ENCODE measurements at regions not wholly inside any gene's neighbourhood (a gene's known extent, or its start where the extent isn't known, plus 50 kb on each side); places are given as distances from the start of the nearest gene placed in this dataset.
A peak's percentile ranks its signal among the peaks of the same experiment; 100 is the strongest.
"Not testable (repeated sequence)": the region's sequence is repeated elsewhere in the genome, so short reads cannot be mapped to it uniquely, and the experiment has no call there.

DNA sequence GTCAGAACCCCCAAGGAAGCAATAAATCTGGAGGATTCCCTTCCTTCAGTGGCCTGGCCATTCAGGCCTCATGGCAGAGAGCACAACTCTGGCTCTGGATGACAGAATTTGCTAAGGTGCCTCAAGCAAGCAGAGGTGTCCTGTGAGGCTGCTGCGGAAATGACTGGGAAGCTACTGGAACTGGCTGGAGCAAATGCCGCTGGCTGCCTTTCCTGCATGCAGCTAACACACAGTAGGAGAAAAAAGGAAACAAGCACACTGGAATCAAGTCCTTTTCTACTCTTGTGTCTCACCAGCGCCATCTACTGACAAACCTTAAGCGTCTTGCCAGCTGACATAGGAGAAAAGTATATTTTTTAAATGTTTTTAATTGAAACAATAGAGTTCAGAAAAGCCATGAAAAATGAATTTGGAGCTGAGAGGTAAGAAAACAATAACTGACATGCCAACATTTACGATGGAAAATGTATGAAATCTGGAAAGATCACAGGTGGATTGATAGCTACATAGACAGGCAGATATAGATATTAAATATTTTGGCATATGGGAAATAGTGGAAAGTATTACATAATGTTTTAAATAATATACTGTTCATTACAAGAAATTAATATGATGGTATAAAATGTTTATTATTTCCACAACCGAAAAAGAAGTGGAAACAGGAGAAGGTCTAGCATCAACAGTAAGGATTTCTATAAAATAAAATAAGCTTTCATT is 951.6 kb downstream of the ANKRD7 start:
- peak; percentile 48 for DNase-seq

DNA sequence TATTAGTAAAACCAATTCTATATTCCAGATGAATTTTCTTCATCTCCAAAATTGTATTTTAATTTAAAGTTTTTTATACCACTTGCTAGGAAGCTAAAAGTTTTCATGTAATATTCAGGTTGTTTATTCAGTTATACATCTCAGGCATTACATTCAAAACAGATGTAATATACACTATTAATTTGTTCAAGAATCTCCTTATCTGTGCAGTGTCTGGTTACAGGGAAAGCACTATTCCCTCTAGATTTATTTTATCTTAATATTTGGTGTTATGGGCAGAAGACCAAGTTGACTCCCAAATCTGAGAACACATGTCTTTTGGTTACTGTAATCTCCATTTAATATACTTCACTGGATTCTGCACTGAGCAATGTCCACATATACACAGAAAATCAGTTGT is 953.4 kb downstream of the ANKRD7 start:
- DNase-seq, result no peak

DNA sequence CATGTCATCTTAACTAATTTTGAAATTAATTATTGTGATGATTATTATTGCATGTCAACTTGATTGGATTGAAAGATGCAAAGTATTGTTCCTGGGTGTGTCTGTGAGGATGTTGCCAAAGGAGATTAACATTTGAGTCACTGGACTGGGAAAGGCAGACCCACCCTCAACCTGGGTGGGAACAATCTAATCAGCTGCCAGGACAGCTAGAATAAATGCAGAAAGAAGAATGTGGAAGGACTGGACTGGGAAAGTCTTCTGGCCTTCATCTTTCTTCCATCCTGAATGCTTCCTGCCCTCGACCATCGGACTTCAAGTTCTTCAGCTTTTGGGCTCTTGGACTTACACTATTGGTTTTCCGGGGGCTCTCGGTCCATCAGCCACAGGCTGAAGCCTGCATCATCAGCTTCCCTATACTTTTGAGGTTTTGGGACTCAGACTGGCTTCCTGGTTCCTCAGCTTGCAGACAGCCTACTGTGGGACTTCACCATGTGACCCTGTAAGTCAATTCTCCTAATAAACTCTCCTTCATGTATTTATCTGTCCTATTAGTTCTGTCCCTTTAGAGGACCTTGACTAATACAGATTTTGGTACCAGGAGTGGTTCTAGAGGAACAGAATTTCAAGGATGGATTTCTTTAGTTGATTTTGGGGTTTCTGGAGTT is 959.8 kb downstream of the ANKRD7 start:
- DNase-seq, result no peak

DNA sequence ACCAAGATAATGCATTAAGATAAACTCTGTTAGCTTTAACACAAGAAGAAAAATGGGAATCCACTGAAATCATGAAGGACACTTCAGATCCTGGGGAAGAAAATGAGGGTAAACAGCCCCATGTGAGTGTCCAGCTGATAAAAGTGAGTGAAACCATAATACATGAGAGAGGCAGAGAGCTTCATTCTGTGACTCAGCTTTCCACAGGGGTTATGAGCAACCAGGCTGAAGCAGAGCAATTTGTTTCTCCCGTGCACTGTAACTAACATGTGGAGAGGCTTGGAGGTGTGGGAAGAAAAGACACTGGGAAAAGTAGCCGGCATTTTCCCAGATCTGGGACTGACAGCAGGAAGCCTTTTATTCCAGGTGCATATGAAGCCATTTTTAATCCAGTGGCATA is 971.7 kb downstream of the ANKRD7 start:
- no peak for DNase-seq

GRCh38 chr7:119197172-119197876 is 972.8 kb downstream of the ANKRD7 start:
- no peak for DNase-seq

DNA sequence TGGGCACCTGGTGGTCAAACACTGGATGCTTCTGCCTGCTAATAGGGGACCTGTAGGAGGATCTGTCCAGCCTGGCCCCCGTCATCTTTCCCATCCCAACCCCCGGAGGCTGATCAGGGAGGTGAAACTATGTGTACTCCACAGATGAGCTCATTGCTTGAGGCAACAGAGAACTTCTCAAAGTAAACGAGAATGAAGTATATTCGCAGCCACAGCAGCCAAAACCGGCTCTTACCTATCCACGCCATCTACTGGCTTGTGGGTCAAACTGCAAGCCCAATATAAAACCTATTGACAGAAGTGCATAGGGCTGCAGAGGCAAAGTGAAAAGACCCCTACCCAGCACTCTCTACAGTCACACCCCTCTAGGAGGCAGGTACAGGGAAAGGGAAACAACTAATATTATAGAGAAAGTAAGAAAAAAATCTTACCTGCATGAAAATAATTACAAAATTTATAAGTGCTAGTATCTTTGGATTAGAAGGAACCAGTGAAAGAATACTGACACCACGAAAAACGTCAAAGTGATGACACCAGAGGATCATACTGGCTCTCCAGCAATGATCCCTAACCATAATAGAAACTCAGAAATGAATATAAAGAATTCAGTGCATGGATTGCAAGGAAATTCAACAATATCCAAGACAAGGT is 973.5 kb downstream of the ANKRD7 start:
- DNase-seq, result peak; percentile 37

DNA sequence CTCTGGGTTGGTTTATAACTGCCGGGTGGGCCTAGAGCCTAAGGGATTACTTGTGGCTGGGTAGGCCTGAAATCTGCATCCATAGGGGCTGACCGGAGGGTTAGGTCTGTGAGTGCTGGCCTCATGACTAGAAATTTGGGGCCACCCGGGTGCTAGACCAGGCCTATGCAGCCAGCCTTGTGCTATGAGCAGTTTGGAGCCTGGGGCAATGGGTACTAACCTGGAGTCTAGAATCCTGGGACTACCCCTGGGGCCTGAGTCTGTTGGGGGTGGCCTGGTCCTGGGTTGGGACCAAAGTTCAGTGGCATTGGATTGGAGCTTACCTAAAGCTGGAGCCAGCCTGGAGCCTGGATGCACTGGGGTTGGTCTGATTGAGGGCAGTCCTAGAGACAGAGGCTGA is 995.2 kb downstream of the ANKRD7 start:
- no peak for DNase-seq

- no peak for DNase-seq
Observed at GRCh38 chr7:119223930-119224329, 999.4 kb downstream of the ANKRD7 start.

GRCh38 chr7:119228482-119228881 is 1004.0 kb downstream of the ANKRD7 start:
- DNase-seq, result no peak

- DNase-seq, result no peak
Observed at GRCh38 chr7:119232091-119232490, 1007.6 kb downstream of the ANKRD7 start.

- no peak for DNase-seq
Observed at GRCh38 chr7:119233015-119233414, 1008.5 kb downstream of the ANKRD7 start.

DNA sequence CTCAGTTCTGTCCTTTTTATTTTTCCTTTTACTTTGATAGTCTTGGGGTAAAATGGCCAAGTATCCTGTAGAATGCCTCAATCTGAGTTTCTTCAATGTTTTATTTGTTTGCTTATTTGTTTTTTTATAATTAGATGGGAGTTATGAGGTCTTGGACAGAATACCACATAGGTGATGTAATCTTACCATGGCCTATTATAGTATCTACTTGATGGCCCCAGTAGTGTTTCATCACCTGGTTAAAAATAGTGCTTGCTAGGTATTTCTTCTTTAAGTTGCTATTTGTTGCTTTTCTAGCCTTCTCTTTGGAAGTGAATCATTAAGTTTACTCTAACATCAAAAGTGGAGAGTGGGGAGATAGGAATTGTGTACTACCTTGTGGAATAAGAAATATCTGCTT is 1020.0 kb upstream of the KCND2 start:
- no peak for DNase-seq

- no peak for DNase-seq
Observed at GRCh38 chr7:119254742-119255141, 1018.2 kb upstream of the KCND2 start.

DNA sequence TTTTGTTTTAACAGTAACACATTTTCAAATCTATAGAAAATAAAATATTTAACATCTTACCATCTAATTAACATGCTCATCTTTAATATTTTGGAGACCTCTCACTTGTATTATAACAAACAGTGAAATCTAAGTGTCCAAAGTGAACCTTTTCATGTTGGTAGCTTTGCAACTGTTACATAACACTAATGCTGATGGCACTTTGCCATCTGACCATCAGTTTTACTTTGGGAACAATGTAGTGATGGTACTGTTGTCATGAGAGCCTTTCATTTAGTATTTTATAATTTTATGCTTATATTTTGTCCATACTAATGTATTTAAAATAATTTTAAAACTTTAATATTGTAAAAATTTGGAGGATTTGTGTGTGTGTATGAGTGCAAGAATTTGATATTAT is 1017.0 kb upstream of the KCND2 start:
- DNase-seq, result no peak

DNA sequence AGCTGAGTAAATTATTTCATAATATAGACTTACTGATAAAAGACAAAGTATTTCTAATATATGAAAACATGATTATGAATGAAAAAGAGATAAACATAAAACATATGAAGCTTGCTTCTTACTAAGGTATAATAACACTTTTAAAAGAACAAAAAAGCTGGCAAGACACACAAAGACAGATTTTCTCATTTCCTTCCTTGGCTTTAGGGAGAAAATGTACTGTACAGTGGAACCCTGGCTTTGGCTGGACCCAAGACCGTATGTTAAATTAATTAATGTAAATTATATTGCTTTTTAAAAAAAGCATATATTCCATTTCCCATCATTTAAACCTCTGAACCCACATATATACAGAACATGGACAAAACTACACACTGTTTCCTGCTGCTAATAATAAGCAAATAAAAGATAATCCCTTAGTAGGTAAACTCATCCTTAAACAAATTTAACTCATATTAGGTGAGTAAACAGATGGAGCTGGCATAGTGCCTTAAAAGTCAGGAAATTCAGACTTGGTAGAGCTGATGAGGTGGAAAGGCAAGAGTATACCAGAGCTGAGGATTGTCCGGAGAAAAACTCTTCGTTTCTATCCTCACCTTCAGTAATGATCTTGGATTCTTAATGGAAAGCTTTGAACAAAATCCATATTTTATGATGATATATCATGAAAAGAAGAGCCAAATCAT is 1016.4 kb upstream of the KCND2 start:
- peak; percentile 35 for DNase-seq

GRCh38 chr7:119266790-119267189 is 1006.2 kb upstream of the KCND2 start:
- not testable (repeated sequence) for DNase-seq

- peak; percentile 63 for DNase-seq
Observed at GRCh38 chr7:119270045-119270464, 1002.9 kb upstream of the KCND2 start.

DNA sequence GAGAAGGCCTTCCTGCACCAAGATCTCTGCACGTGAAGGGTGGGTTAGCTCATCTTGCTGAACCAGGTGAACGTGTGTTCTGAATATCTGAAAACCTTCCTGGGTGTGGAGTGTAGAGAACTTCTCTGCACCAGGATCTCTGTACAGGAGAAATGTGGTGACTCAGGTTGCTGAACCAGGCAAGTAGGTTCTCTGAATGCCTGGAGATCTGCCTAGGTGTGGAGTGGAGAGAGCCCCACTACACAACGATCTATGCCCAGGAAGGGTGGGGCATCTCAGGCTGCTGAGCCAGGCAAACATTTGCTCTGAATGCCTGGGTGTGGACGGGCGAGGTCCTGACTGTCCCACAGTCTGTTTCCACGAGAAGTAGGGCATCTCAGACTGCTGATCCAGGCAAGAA is 1002.3 kb upstream of the KCND2 start:
- DNase-seq, result no peak

GRCh38 chr7:119271147-119271779 is 1001.7 kb upstream of the KCND2 start:
- no peak for DNase-seq

DNA sequence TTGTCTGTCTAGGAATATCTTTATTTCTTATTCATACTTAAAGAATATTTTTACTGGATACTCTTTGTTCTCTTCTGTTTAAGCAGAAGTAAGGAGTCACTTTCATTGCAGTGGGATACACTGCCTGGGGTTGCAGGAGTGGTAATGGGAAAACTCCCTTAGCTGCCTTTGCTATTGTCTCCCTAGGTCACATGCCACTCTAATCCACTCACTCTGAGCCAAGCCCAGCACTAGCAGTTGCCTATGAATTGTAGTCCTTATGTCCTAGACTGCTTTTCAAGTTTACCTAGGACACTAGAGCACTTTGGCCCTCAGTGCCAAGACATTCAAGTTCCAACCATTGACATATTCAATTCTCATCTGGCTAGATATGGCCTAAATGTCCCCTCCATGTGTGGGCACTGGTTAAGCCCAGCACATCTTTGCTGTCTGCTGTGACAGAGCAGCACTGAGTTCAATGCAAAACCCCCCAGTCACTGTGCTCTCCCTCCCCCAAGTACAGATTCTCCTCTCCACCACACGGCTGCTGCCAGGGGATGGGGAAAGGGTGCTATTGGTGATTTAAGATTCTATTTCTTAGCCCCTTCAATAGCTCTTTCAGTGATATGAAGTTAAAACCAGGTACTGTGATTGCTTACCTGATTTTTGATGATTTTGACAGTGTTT is 991.7 kb upstream of the KCND2 start:
- no peak for DNase-seq

DNA sequence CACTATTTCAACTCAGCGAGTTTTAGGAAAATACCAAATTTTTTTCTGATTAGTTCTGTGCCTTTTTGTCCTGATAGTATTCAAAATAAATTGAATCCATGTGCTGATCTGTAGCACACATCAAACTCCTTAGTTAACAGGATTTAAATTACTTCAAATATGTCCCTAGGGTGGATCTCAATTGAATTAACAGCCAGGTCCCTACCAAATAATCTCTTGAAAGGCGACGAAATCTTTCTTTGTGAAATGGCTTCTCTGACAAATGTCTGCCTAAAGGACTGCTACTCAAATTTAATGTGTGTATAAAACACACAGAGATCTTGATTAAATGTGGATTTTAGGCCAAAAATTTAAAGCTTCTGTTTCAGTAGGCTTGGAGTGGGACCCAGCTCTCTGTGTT is 989.6 kb upstream of the KCND2 start:
- DNase-seq, result no peak

DNA sequence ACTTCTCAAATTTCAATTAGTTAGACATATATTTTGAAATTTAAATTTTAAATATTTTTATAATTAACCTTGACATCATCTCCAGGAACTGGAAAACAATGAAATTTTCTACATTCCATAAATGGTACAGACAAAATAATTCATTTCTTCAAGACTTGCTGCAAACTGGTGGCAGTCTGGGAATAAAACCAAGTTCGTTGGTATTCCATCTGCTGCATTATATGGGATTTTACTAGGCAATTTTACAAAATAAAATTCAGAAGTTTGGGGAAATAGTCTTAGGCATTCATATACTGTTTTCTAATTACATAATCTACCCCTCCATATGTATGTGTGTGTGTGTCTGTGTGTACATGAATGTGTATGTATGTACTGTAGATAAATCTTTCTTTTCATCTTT is 984.6 kb upstream of the KCND2 start:
- DNase-seq, result no peak
